B cell (primary cell): ENCODE measurements at regions not wholly inside any gene's neighbourhood (a gene's known extent, or its start where the extent isn't known, plus 50 kb on each side); places are given as distances from the start of the nearest gene placed in this dataset.

ENCODE experiments used
- ATAC-seq: fragments of 200-7000 bp; cut with Tn5 transposase; one replicate; pipeline ENCODE4 v1.10.0; 2021; ENCODE audit warnings: low read depth, mild to moderate bottlenecking, moderate number of reproducible peaks, moderate library complexity
- CTCF ChIA-PET: fragments of 350-600 bp; sonication (Branson Sonifier 250); formaldehyde crosslinking; loops from one replicate; lab custom pipeline; 2021; ENCODE audit warnings: antibody characterized with exemption, inconsistent platforms; lab: Charles Lee
- POLR2A ChIA-PET: fragments of 350-600 bp; sonication (Branson Sonifier 250); formaldehyde crosslinking; loops from one replicate; lab custom pipeline; 2021; ENCODE audit warnings: antibody characterized with exemption; lab: Charles Lee
- DNase-seq: peaks from one replicate; pipeline ENCODE4 v3.0.0; 2013
- H2AFZ ChIP-seq: 2 replicates; pipeline ENCODE4 v1.6.1; 2012; ENCODE audit warnings: mild to moderate bottlenecking, low read depth, low read length; ENCODE audit not compliant: insufficient read depth, poor library complexity, severe bottlenecking
- H3K27ac ChIP-seq, 2 donors: 1 replicate in 1 of 2; 2 replicates in 1 of 2; pipeline ENCODE4 v1.5.1; 2012 to 2013; ENCODE audit warnings: low read length in 2 of 2, mild to moderate bottlenecking in 2 of 2, moderate library complexity in 1 of 2
- H3K27me3 ChIP-seq, 4 experiments: fragments of 200-600 bp in 1 of 4; sonication (generic) in 1 of 4; replicated peaks in 1 of 4; 1 replicate in 2 of 4; 2 replicates in 2 of 4; pipeline versions ENCODE4 v1.6.1 to v1.7.0; 2013 to 2016; ENCODE audit warnings: low read length in 3 of 4, mild to moderate bottlenecking in 2 of 4, mixed read lengths in 1 of 4, moderate library complexity in 1 of 4; ENCODE audit not compliant: insufficient read depth in 4 of 4, control insufficient read depth in 3 of 4; ENCODE audit errors: control extremely low read depth in 1 of 4
- H3K36me3 ChIP-seq, 2 experiments: replicated peaks in 1 of 2; 1 replicate in 1 of 2; 2 replicates in 1 of 2; pipeline versions ENCODE4 v1.6.1 to v1.7.1; 2013; ENCODE audit warnings: low read length in 1 of 2; ENCODE audit not compliant: insufficient read depth in 2 of 2, control insufficient read depth in 1 of 2; ENCODE audit errors: control extremely low read depth in 1 of 2, extremely low read depth in 1 of 2
- H3K4me1 ChIP-seq, 2 donors: fragments of 200-600 bp in 1 of 2; sonication (generic) in 1 of 2; 1 replicate in 1 of 2; 2 replicates in 1 of 2; pipeline versions ENCODE4 v1.5.1 to v1.6.1; 2013 to 2017; ENCODE audit warnings: low read length in 2 of 2; ENCODE audit not compliant: control insufficient read depth in 2 of 2, insufficient read depth in 2 of 2
- H3K4me2 ChIP-seq: replicated peaks from 2 replicates; pipeline ENCODE3; 2012; ENCODE audit warnings: mild to moderate bottlenecking, low read depth, low read length; ENCODE audit not compliant: poor library complexity, severe bottlenecking
- H3K4me3 ChIP-seq, 5 experiments: fragments of 200-600 bp in 1 of 5; sonication (generic) in 1 of 5; 1 replicate in 3 of 5; 2 replicates in 2 of 5; pipeline versions ENCODE4 v1.5.1 to v1.7.0; 2011 to 2016; ENCODE audit warnings: low read length in 4 of 5, mild to moderate bottlenecking in 4 of 5, low read depth in 2 of 5, control low read depth in 1 of 5, moderate library complexity in 1 of 5; ENCODE audit not compliant: insufficient read depth in 1 of 5; ENCODE audit errors: control extremely low read depth in 1 of 5, extremely low read depth in 1 of 5
- H3K79me2 ChIP-seq: fragments of 200-600 bp; sonication (generic); one replicate; pipeline ENCODE4 v1.6.0; 2016; ENCODE audit warnings: low read length; ENCODE audit not compliant: control insufficient read depth, insufficient read depth
- H3K9ac ChIP-seq: fragments of 200-600 bp; sonication (generic); 2 replicates; pipeline ENCODE4 v1.6.1; 2017; ENCODE audit warnings: mild to moderate bottlenecking, low read length, moderate library complexity
- H3K9me3 ChIP-seq, 3 donors: one replicate each; pipeline versions ENCODE4 v1.6.1 to v1.7.1; 2013; ENCODE audit warnings: low read length in 2 of 3; ENCODE audit not compliant: control insufficient read depth in 2 of 3, insufficient read depth in 1 of 3; ENCODE audit errors: control extremely low read depth in 1 of 3
- H4K20me1 ChIP-seq: 2 replicates; pipeline ENCODE4 v1.6.0; 2012; ENCODE audit warnings: mild to moderate bottlenecking, low read length; ENCODE audit not compliant: insufficient read depth, control insufficient read depth, poor library complexity, severe bottlenecking
- H3K27ac Mint-ChIP-seq: one replicate; pipeline ENCODE4 v1.8.0; 2021; ENCODE audit warnings: mixed read lengths
- H3K27me3 Mint-ChIP-seq: one replicate; pipeline ENCODE4 v1.8.0; 2021; ENCODE audit warnings: mixed read lengths
- H3K4me1 Mint-ChIP-seq: one replicate; pipeline ENCODE4 v1.8.0; 2021; ENCODE audit warnings: mixed read lengths
- H3K4me3 Mint-ChIP-seq: one replicate; pipeline ENCODE4 v1.8.0; 2021; ENCODE audit warnings: mixed read lengths
- H3K9me3 Mint-ChIP-seq: one replicate; pipeline ENCODE4 v1.8.0; 2022; ENCODE audit warnings: mixed read lengths; ENCODE audit not compliant: insufficient read depth
- CTCF ChIP-seq: fragments of 200-600 bp; IDR thresholded peaks from one replicate; pipeline ENCODE4 v1.8.0; 2022; ENCODE audit warnings: antibody characterized with exemption, mild to moderate bottlenecking
- EZH2 ChIP-seq: IDR thresholded peaks from 2 replicates; pipeline ENCODE4 v1.6.1; 2012; ENCODE audit warnings: borderline replicate concordance, low read depth, mild to moderate bottlenecking, moderate library complexity, low read length; ENCODE audit not compliant: insufficient read depth, poor library complexity, severe bottlenecking
- WGBS: methylation state at CpG from one replicate; pipeline ENCODE4 v1.1.5; 2013; ENCODE audit warnings: missing lambda C conversion rate; ENCODE audit not compliant: insufficient coverage; 5-methylcytosine and 5-hydroxymethylcytosine counted together
- intact Hi-C: fragments of 100-400 bp; cut with micrococcal nuclease; formaldehyde crosslinking; loops from one replicate; pipeline ENCODE4 v1.10.0; 2022

GRCh38 chr16:73226675-73227074, 178.7 kb upstream of the ZFHX3 start:
- no peaks in the 10 kb centered on the region for H3K9me3 Mint-ChIP-seq
- Histone ChIP-seq H3K4me1 (no peaks in the 10 kb centered on the region), H3K36me3 (no peaks in the 10 kb centered on the region), H3K27ac (no peak overlapping the region), H3K4me3 (no peak overlapping the region), H2AFZ (no peak overlapping the region), H3K9me3 (no peaks in the 10 kb centered on the region), H3K9ac (no peak overlapping the region), H3K79me2 (no peaks in the 10 kb centered on the region), H3K27me3 (peaks cover 0 to 3% (median 0%) of the 10 kb centered on the region in 4 experiments), H3K4me2 (no peak overlapping the region), H4K20me1 (no peaks in the 10 kb centered on the region)
- DNase-seq (no peak), ATAC-seq (no peak)
- WGBS: 90% methylated on average over 3 of the region's 8 CpGs
- ChIA-PET POLR2A (no interaction called here), CTCF (no interaction called here)
- H3K4me3 Mint-ChIP-seq: no peak overlapping the region
- intact Hi-C loops: no loop called here
- no peaks in the 10 kb centered on the region for H3K27me3 Mint-ChIP-seq
- H3K4me1 Mint-ChIP-seq: no peaks in the 10 kb centered on the region
- no peak overlapping the region for H3K27ac Mint-ChIP-seq
- no peak for TF ChIP-seq EZH2
- no peak for TF ChIP-seq CTCF

- 93% methylated on average over 5 of the region's 5 CpGs for WGBS
- no peak for ATAC-seq
- POLR2A ChIA-PET: no interaction called here
Measured at GRCh38 chr16:73225983-73226382, 178.1 kb upstream of the ZFHX3 start.

More at GRCh38 chr16:73225983-73226382, 178.1 kb upstream of the ZFHX3 start:
- no peak overlapping the region for H3K4me3 ChIP-seq
- Mint-ChIP-seq H3K27me3 (no peaks in the 10 kb centered on the region), H3K9me3 (no peaks in the 10 kb centered on the region), H3K4me1 (no peaks in the 10 kb centered on the region), H3K27ac (no peak overlapping the region), H3K4me3 (no peak overlapping the region)
- H3K9me3 ChIP-seq: no peaks in the 10 kb centered on the region
- intact Hi-C loops: no loop called here
- H3K79me2 ChIP-seq: no peaks in the 10 kb centered on the region
- no peaks in the 10 kb centered on the region for H4K20me1 ChIP-seq
- H3K9ac ChIP-seq: no peak overlapping the region
- CTCF ChIA-PET: no interaction called here
- no peak for TF ChIP-seq EZH2
- TF ChIP-seq CTCF: no peak
- H2AFZ ChIP-seq: no peak overlapping the region
- DNase-seq: no peak
- peaks cover 0 to 3% (median 0%) of the 10 kb centered on the region in 4 experiments for H3K27me3 ChIP-seq
- H3K4me1 ChIP-seq: no peaks in the 10 kb centered on the region
- H3K36me3 ChIP-seq: no peaks in the 10 kb centered on the region
- no peak overlapping the region for H3K27ac ChIP-seq
- no peak overlapping the region for H3K4me2 ChIP-seq
